DND-41 (cell line): ENCODE measurements at regions not wholly inside any gene's neighbourhood (a gene's known extent, or its start where the extent isn't known, plus 50 kb on each side); places are given as distances from the start of the nearest gene placed in this dataset.

Experiments used
- EZH2 ChIP-seq: IDR thresholded peaks from 3 replicates; pipeline ENCODE4 v1.6.1; 2012; ENCODE audit warnings: borderline replicate concordance, low read depth, mild to moderate bottlenecking, moderate library complexity, low read length, inconsistent platforms; ENCODE audit not compliant: severe bottlenecking
- TF ChIP-seq, protein P1 (sequence below): IDR thresholded peaks from 2 replicates; pipeline ENCODE4 v1.5.1; 2012; ENCODE audit warnings: borderline replicate concordance, low read length, moderate library complexity, mild to moderate bottlenecking; ENCODE audit not compliant: poor library complexity, severe bottlenecking; ENCODE audit errors: extremely low read depth

DNA sequence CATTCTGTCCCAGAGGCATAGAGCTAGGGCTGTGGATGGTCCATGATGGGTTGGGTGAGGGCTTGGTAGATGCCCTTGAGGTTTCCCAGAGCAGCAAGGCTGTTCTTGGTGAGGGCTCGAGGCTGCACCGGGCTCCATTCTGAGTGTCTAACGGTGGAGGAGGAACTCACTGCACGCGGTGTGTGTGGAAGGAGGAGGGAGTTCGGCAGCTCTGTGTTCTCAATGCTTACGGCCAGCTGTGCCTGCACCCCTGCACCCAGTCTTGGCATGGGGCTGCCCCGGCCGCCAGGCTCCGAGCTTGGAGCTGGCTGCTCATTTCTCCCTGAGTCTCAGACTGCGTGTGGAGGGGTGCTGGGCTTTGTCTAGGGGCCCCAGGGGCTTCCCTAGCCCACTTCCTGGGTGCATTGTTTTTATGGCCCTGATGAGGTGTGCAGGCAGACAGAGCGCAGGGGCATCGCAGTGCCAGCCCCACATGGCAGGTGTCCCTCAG, 1247.1 kb downstream of the BRD1 start:
- TF ChIP-seq EZH2: no peak
- TF ChIP-seq, protein P1, sequence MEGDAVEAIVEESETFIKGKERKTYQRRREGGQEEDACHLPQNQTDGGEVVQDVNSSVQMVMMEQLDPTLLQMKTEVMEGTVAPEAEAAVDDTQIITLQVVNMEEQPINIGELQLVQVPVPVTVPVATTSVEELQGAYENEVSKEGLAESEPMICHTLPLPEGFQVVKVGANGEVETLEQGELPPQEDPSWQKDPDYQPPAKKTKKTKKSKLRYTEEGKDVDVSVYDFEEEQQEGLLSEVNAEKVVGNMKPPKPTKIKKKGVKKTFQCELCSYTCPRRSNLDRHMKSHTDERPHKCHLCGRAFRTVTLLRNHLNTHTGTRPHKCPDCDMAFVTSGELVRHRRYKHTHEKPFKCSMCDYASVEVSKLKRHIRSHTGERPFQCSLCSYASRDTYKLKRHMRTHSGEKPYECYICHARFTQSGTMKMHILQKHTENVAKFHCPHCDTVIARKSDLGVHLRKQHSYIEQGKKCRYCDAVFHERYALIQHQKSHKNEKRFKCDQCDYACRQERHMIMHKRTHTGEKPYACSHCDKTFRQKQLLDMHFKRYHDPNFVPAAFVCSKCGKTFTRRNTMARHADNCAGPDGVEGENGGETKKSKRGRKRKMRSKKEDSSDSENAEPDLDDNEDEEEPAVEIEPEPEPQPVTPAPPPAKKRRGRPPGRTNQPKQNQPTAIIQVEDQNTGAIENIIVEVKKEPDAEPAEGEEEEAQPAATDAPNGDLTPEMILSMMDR: no peak
